ENCODE measurements at regions not wholly inside any gene's neighbourhood (a gene's known extent, or its start where the extent isn't known, plus 50 kb on each side); places are given as distances from the start of the nearest gene placed in this dataset.

DNA sequence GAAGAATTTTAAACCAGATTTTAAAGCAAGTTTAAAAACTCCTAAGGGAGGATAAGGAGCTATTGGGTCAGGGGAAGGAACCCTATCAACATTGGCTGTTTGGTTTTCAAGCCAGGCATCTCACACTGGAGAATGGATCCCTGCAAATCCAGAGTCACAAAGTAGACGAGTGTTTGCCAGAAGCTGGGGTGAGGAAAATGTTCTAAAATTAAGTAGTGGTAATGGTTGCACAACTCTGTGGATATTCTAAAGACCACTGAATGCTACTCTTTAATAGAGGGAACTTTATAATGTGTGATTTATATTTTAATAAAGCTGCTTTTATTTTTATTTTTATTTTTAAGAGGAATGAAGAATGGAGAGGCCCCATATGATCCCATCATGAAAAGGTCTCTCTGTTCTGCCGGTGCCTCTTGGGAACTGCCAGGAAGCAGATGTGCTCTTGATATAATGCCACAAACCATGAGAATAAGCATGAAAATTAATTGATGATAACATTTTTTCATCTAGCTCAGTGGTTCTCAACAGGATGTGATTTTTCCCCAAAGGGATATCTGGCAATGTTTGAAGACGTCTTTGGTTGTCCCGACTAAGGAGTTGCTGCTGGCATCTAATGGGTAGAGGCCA lies 379.0 kb upstream of the CNR1 start:
- Histone ChIP-seq H3K4me3 (no peak overlapping the region), H3K36me3 (no peaks in the 10 kb centered on the region), H3K4me1 (no peaks in the 10 kb centered on the region), H3K27ac (no peak overlapping the region), H3K27me3 (no peaks in the 10 kb centered on the region), H3K9me3 (no peaks in the 10 kb centered on the region)
- DNase-seq (no peak), ATAC-seq (no peak)
- intact Hi-C loops (cut with DNase I), result no loop called here
- TF ChIP-seq CTCF (IDR thresholded peaks at IDR 0.05), result no peak

- no peak for DNase-seq
- no peak overlapping the region for H3K27ac ChIP-seq
- TF ChIP-seq CTCF (IDR thresholded peaks at IDR 0.05), result no peak
- no peak overlapping the region for H3K4me3 ChIP-seq
- ATAC-seq, result no peak
- H3K36me3 ChIP-seq, result no peaks in the 10 kb centered on the region
- intact Hi-C loops (cut with DNase I), result no loop called here
- H3K9me3 ChIP-seq, result no peaks in the 10 kb centered on the region
- H3K4me1 ChIP-seq, result no peaks in the 10 kb centered on the region
- no peaks in the 10 kb centered on the region for H3K27me3 ChIP-seq
Observed at GRCh38 chr6:88539295-88539764, 373.2 kb upstream of the CNR1 start.

- no peak for TF ChIP-seq CTCF (IDR thresholded peaks at IDR 0.05)
- Histone ChIP-seq H3K4me3 (no peak overlapping the region), H3K27me3 (no peaks in the 10 kb centered on the region), H3K9me3 (no peaks in the 10 kb centered on the region), H3K36me3 (no peaks in the 10 kb centered on the region), H3K27ac (no peak overlapping the region), H3K4me1 (no peaks in the 10 kb centered on the region)
- DNase-seq (no peak), ATAC-seq (no peak)
- intact Hi-C loops (cut with DNase I), result no loop called here
Observed at GRCh38 chr6:88538840-88539239, 372.7 kb upstream of the CNR1 start.

DNA sequence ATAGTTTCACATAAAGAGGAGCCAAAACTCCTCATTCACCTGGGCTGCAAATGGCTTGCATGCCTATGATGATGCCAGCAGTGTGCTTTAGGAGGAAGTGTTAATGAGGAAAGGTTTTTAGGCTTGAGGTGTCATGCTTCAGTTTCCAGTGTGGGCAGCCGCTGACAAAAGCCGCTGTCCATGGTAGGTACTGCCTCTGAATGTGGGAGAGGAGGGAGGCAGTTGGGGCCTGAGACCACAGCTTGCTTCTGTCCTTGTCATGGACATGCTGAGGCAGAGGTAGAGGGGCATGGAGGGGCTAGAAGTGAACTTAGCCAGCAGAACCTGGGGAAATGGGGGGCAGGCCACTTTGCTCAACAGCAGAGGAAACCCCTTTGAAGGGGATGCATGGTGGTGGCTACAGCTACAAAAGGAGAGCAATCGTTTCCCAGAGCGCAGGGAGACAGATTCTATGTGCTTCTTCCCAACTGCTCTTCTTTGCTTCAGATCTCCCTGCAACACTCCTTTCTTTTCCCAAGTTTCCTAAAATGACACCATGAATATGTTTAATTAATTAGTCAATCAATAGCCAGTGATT lies 372.1 kb upstream of the CNR1 start:
- DNase-seq, result no peak
- no peaks in the 10 kb centered on the region for H3K4me1 ChIP-seq
- no peak overlapping the region for H3K4me3 ChIP-seq
- intact Hi-C loops (cut with DNase I), result no loop called here
- no peaks in the 10 kb centered on the region for H3K36me3 ChIP-seq
- H3K27ac ChIP-seq, result no peak overlapping the region
- no peaks in the 10 kb centered on the region for H3K27me3 ChIP-seq
- no peak for ATAC-seq
- H3K9me3 ChIP-seq, result no peaks in the 10 kb centered on the region
- no peak for TF ChIP-seq CTCF (IDR thresholded peaks at IDR 0.05)

DNA sequence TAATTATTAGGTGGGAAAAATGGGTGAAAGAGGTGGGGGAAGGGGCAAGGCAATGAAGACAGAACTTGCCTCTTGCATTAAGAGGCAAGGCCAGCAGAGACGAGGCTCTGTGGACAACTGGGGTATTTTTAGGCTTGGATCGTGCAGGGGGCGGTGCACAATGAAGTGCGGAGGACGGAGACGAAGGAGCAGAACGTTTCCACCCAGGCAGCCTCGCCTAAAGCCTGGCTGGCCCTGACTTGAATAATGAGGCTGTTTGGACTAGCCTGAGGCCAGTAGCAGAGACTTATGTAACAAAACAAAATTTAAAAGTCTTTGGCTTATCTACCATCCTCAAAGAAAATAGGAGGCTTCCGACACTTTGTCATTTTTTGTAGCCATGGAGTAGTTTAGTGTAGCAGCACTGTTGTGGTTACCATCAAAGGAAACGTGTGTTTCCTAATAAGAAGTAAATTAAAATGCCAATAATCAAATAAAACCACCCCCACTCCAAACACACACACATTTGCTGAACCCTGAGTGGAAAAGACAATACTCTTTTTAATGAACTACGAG lies 370.0 kb upstream of the CNR1 start:
- ATAC-seq, result no peak
- H3K9me3 ChIP-seq, result no peaks in the 10 kb centered on the region
- no peak overlapping the region for H3K27ac ChIP-seq
- H3K27me3 ChIP-seq, result no peaks in the 10 kb centered on the region
- H3K36me3 ChIP-seq, result no peaks in the 10 kb centered on the region
- TF ChIP-seq CTCF (IDR thresholded peaks at IDR 0.05), result no peak
- no peaks in the 10 kb centered on the region for H3K4me1 ChIP-seq
- intact Hi-C loops (cut with DNase I), result no loop called here
- no peak overlapping the region for H3K4me3 ChIP-seq
- DNase-seq, result no peak

All from upper lobe of right lung (tissue), 1 donor.